ENCODE measurements at regions not wholly inside any gene's neighbourhood (a gene's known extent, or its start where the extent isn't known, plus 50 kb on each side); places are given as distances from the start of the nearest gene placed in this dataset.

GRCh38 chr16:82302042-82302727, 132.2 kb upstream of the MPHOSPH6 start:
- no peaks in the 10 kb centered on the region for H3K4me1 Mint-ChIP-seq (ENCODE audit: unreplicated experiment)
- H3K4me3 Mint-ChIP-seq, result no peak overlapping the region
- no peaks in the 10 kb centered on the region for H3K9me3 Mint-ChIP-seq
- H3K27ac Mint-ChIP-seq, result no peak overlapping the region
- DNase-seq (ENCODE audit: extremely low spot score, unreplicated experiment), result no peak
- H3K27me3 Mint-ChIP-seq, result peaks cover 9% of the 10 kb centered on the region
- TF ChIP-seq, protein P1, sequence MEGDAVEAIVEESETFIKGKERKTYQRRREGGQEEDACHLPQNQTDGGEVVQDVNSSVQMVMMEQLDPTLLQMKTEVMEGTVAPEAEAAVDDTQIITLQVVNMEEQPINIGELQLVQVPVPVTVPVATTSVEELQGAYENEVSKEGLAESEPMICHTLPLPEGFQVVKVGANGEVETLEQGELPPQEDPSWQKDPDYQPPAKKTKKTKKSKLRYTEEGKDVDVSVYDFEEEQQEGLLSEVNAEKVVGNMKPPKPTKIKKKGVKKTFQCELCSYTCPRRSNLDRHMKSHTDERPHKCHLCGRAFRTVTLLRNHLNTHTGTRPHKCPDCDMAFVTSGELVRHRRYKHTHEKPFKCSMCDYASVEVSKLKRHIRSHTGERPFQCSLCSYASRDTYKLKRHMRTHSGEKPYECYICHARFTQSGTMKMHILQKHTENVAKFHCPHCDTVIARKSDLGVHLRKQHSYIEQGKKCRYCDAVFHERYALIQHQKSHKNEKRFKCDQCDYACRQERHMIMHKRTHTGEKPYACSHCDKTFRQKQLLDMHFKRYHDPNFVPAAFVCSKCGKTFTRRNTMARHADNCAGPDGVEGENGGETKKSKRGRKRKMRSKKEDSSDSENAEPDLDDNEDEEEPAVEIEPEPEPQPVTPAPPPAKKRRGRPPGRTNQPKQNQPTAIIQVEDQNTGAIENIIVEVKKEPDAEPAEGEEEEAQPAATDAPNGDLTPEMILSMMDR (conservative IDR thresholded peaks at IDR 0.05), result no peak
- no peaks in the 10 kb centered on the region for H3K36me3 Mint-ChIP-seq

DNA sequence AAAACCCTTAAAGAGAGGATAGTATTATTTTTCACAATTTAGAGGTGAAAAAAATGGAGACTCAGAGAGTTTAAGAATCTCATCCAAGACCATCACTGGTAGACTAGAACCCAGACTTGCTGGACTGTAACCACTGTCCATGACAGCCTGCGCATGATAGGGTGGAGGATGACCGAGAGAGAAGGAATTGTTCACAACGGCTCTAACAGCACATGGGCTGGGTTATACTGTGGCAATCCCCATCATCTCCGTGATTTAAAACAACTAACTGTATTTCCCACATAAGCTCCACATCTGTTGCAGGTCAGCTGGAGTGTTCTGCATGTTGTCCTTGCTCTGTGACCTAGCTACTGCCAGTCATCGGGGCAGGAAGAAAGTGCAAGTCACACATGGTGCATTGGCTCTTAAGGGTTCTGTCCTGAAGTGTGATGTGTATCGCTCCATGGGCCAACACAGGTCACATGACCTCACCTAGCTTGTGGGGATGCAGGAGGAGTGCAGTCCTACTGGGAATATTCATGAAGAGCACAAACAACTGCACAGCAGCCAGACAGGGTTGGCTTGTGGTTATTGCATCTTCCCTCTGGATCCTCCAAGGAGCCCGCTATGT, 131.2 kb upstream of the MPHOSPH6 start:
- Mint-ChIP-seq H3K9me3 (no peaks in the 10 kb centered on the region), H3K36me3 (no peaks in the 10 kb centered on the region), H3K4me1 (ENCODE audit: unreplicated experiment) (no peaks in the 10 kb centered on the region), H3K27ac (no peak overlapping the region), H3K4me3 (no peak overlapping the region), H3K27me3 (peaks cover 9% of the 10 kb centered on the region)
- no peak for DNase-seq (ENCODE audit: extremely low spot score, unreplicated experiment)
- TF ChIP-seq, protein P1 (conservative IDR thresholded peaks at IDR 0.05), result no peak

DNA sequence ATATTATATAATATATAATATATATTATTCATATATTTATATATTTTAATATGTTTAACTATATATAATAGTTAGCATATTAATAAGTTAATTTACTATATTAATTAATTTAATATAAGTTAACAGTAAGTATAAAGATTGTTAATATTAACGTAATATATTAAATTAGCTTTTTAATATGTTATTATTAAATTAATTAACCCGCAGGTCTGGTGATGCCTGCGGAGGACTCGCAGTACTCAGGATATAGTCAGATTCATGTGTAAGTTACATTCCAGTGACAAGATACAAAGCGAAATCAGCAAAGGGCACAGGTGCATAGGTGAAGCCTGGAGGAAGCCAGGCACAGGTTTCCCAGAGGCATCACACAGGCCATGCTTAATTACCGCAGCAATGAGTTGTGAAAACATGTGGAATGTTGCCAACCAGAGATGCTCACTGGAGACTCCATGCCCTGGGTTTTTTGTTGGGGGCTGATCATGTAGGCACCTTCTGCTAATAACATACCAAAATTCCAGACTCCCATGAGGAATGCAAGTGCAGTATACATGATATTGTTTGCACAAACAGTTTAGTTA, 130.4 kb upstream of the MPHOSPH6 start:
- Mint-ChIP-seq H3K36me3 (no peaks in the 10 kb centered on the region), H3K27ac (no peak overlapping the region), H3K27me3 (peaks cover 6% of the 10 kb centered on the region), H3K9me3 (no peaks in the 10 kb centered on the region), H3K4me1 (ENCODE audit: unreplicated experiment) (no peaks in the 10 kb centered on the region), H3K4me3 (no peak overlapping the region)
- DNase-seq (ENCODE audit: extremely low spot score, unreplicated experiment), result no peak
- TF ChIP-seq, protein P1 (conservative IDR thresholded peaks at IDR 0.05), result no peak

DNA sequence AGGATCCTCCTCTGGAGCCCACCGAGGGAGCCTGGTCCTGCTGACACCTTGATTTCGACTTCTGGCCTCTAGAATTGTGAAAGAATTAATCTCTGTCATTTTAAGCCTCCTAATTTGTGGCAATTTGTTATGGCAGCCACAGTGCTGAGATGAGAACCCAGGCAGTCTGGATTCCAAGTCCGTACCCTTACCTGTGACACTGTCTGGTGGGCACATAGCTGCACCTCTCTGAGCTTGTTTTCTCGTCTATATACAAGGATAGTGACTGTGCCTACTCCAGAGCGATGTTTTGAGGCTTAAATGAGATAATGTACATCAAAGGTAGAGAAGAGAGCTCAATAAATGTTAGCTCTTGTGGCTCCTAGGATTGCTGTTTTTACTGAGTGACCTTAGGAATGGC, 128.4 kb upstream of the MPHOSPH6 start:
- H3K27me3 Mint-ChIP-seq, result peaks cover 5% of the 10 kb centered on the region
- H3K36me3 Mint-ChIP-seq, result no peaks in the 10 kb centered on the region
- DNase-seq (ENCODE audit: extremely low spot score, unreplicated experiment), result no peak
- H3K9me3 Mint-ChIP-seq, result no peaks in the 10 kb centered on the region
- TF ChIP-seq, protein P1 (conservative IDR thresholded peaks at IDR 0.05), result no peak
- H3K4me1 Mint-ChIP-seq (ENCODE audit: unreplicated experiment), result no peaks in the 10 kb centered on the region
- H3K27ac Mint-ChIP-seq, result no peak overlapping the region
- H3K4me3 Mint-ChIP-seq, result no peak overlapping the region

- Mint-ChIP-seq H3K27me3 (peaks cover 5% of the 10 kb centered on the region), H3K36me3 (no peaks in the 10 kb centered on the region), H3K4me3 (no peak overlapping the region), H3K4me1 (ENCODE audit: unreplicated experiment) (no peaks in the 10 kb centered on the region), H3K9me3 (no peaks in the 10 kb centered on the region), H3K27ac (no peak overlapping the region)
- TF ChIP-seq, protein P1 (conservative IDR thresholded peaks at IDR 0.05), result no peak
- DNase-seq (ENCODE audit: extremely low spot score, unreplicated experiment), result no peak
Observed at GRCh38 chr16:82295290-82296201, 125.5 kb upstream of the MPHOSPH6 start.

All from type B pancreatic cell (in vitro differentiated cells).